AG08396 (cell line): ENCODE measurements at regions not wholly inside any gene's neighbourhood (a gene's known extent, or its start where the extent isn't known, plus 50 kb on each side); places are given as distances from the start of the nearest gene placed in this dataset.
A peak's percentile ranks its signal among the peaks of the same experiment; 100 is the strongest.

ENCODE experiments used
- DNase-seq: peaks from one replicate; pipeline ENCODE4 v3.0.0; 2012; ENCODE audit warnings: low spot score, mixed read lengths

DNA sequence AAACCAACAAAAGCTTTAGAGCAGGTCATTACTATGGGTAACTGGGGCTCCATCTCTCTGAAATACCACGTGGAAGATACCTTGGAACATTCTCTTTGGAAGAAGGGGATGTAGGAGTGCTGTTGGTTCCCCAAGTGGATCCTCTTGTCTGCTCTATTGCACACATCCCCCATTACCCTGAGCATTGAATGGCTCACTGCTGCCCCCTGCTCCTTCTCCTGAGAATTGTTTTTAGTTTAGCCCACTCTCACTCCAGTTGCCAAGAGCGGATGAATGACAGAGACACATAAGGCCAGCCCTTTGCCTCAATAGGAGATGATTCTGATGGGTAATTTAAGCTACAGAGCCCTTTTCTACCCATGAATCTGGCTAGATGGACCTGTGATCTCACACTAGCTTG is 135.6 kb upstream of the SUCLG2 start:
- DNase-seq = peak; percentile 45

DNA sequence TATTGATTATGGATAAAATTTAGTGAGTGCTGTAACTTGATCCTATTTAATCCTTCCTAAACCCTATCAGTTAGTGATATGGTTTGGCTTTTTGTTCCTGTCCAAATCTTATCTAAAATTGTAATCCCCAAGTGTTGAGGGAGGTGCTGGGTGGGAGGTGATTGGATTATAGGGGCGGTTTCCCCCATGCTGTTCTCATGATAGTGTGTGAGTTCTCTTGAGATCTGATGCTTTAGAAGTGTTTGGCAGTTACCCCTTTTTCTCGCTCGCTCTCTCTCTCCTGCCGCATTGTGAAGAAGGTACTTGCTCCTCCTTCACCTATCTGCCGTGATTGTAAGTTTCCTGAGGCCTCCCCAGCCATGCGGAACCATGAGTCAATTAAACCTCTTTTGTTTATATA is 134.0 kb upstream of the SUCLG2 start:
- DNase-seq = no peak

DNA sequence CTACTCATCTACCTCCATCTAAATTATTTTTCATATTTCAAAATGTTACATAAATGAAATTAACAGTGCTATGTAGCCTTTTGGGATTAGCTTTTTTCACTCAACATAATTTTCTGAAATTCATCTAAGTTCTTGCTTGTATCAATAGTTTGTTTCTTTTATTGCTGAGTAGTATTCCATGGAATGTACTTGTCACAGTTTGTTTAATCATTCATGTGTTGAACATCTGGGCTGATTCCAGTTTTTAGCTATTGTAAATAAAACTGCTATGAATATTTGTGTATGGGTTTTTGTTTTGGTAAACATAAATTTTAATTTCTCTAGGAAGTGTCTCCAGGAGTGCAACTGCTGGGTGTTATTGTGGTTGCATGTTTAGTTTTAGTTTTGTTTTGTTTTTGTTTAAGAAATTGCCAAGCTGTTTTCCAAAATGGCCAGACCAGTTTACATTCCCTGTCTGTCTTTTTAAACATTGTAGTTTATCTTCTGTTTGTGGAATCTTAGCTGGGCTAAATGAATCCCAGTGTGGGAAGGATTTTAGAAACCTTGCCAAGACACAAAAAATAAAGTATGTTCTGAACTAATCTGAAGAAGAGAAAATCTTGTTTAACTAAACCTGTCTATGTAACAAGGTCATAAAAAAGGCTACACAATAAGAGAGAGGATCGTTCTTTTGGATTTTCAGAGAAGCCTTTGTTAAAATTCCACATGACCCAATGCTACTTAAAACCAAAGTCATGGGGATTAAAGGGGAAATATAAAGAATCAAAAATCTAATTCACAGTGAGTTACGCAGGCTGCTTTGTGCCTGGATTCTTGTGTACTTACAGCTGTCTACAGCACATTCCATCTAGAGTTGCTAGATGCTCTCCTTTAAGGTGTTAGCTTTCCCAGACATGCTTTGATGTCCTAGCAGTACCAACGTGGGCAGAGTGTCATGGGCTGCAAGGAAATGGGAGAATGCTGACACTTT is 129.2 kb upstream of the SUCLG2 start:
- no peak for DNase-seq

DNA sequence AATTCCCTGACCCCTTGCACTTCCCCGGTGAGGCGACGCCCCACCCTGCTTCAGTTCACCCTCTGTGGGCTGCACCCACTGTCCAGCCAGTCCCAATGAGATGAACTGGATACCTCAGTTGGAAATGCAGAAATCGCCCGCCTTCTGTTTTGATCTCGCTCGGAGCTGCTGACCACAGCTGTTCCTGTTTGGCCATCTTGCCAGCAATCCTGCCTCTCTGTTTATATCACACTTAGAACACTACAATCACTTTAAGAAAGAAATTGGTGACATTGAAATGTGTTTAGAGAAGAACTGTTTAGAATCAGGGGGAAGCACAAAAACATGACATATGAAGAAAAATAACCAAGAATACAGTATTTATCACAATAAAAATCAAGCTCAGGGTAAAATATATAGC is 127.5 kb upstream of the SUCLG2 start:
- no peak for DNase-seq

DNA sequence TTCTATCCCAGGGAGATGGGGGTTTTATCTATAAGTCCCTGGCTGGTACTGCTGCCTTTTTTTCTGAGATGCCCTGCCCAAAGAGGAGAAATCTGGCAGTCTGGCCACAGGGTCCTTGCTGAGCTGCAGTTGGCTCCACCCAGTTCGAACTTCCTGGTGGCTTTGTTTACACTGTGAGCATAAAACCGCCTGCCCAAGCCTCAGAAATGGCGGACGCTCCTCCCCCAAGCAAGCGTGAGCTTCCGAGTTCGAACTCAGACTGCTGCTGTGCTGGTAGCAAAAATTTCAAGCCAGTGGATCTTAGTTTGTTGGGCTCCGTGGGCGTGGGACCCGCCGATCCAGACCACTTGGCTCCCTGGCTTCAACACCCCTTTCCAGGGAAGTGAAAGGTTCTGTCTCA is 126.8 kb upstream of the SUCLG2 start:
- DNase-seq = no peak

DNA sequence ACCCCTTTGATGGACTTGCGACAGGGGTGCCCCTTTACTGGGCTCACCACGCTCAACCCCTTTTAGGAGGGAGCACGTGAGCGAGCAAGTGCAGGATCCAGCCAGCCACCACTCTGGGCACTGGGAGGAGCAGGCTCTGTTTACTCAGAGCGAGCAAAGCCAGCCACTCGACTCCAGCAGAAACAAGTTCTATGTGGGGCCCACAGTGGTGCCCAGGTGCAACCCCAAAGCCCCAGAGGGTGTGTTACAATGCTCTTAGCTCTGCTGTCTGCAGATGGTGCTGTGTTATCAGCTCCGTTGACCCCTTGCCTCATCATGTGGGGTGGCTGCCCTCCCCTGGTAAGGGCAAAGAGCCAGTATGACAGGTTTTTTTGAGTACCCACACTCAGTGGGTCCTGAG is 120.3 kb upstream of the SUCLG2 start:
- no peak for DNase-seq

DNA sequence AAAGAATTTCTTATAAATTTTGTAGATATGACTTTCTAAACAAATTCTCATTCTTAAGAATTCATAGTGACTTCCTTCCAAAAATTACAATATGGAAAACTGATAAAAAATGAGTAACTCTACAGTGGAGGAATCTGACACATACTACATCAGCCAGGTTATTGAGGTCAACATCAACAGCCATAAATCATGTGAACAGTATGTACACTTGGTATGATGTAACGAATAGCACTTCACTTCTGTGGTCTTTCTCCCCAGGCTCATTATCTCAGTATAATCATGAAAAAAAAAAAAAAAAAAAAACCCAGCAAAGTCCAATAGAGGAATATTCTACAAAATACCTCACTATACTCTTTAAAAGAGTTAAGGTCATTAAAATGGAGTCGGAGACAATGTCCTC is 111.2 kb upstream of the SUCLG2 start:
- no peak for DNase-seq

DNA sequence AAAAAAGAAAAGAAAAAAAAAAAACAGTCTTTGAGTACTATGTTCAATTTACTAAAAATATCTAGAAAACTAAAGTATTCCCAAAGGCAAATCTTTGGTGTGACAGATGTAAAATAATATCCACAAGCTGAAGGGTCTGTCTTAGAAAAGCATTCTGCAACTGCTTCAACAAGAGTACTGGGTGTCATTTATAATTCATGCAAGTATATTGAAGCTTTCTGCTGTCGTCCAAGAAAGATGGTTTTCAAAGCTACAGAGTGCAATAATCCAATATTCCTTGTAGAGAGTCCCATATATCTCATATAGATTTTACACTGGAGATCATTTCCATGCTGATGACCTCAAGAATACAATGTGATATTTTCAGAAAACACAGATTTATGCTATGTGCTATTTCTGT is 90.9 kb upstream of the SUCLG2 start:
- no peak for DNase-seq

DNA sequence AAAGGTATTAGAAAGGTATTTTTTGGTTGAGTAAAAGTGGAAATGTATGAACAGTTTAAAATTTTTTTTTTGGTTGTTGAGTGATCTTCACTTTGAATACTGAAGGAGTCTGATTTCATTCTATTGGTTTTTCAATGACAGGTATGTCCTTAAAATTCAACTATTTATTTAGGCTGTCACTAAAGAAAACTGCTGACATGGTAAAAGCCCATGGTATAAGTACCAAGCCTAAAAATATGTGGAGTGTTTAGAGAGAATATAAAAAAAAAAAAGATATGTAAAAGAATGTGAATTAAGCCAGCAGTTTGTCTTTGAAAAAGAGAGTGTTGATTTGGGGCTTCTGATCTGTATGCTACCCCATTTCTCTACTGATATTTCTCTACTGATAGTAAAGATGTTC is 90.3 kb upstream of the SUCLG2 start:
- no peak for DNase-seq

DNA sequence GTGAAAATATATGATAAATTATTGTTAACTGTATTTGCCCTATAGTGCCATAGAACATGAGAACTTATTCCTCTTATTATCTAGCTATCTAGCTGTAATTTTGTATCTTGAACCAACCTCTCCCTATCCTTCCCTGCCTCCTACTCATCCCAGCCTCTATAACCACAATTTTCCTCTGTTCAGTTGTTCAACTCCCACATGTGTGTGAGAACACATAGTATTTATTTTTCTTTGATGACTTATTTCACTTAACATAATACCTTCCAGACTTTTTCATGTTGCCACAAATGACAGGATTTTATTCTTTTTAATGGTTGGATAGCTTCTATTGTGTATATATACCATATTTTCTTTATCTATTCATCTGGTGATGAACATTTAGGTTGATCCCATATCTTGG is 85.4 kb upstream of the SUCLG2 start:
- no peak for DNase-seq

DNA sequence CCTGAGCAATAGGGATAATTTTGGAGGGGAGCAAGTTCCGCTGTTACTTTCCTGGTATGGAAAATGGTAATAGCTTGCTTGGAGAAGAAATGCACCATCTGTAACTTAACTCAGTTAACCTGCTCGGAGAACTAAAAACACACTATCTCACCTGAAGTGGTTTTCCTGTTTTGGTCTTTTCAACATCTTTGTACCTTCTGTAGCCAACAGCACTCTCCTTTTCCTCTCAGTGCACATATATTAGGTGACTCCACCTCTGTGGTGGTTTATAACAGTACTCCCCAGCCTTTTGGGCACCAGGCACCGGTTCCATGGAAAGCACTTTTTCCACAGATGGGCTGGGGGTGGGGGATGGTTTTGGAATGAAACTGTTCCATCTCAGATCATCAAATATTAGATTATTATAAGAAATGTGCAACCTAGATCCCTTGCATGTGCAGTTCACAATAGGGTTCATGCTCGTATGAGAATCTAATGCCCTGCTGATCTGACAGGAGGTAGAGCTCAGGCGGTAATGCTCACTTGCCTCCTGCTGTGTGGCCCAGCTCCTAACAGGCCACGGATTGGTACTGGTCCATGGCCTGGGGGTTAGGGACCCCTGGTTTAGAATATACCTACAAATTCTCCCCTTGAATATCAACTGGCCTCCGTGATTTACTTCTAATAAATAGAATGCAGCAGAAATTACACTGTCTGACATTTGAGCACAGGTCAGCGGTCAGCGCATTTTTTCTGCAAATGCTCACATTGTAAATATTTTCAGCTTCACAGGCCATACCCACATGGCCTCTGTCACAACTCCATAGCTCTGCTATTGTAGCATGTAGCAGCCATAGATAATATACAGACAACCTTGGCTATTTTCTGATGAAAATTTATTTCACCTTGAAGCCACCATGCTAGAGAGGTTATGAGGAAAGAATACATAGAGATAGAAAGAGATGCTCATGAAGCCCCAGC is 83.8 kb upstream of the SUCLG2 start:
- no peak for DNase-seq

DNA sequence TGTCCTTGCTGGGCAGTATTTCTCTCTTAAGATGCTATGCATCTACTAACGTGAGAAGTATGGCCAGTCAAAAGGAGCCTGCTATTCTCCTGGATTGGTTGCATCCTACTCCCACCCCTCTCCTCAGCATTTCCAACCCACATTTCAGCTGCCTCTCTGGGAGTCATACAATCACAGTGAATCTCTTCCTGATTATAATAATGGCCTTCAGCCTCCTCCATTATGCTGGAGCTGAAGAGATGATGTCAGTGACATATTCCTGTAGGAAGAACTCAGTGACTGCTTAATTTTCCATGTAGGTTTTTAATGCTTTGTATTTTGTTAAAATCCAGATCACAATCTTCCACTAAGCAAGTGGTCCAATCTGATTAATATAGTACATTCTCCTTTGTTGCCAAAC is 82.7 kb upstream of the SUCLG2 start:
- DNase-seq = no peak

DNA sequence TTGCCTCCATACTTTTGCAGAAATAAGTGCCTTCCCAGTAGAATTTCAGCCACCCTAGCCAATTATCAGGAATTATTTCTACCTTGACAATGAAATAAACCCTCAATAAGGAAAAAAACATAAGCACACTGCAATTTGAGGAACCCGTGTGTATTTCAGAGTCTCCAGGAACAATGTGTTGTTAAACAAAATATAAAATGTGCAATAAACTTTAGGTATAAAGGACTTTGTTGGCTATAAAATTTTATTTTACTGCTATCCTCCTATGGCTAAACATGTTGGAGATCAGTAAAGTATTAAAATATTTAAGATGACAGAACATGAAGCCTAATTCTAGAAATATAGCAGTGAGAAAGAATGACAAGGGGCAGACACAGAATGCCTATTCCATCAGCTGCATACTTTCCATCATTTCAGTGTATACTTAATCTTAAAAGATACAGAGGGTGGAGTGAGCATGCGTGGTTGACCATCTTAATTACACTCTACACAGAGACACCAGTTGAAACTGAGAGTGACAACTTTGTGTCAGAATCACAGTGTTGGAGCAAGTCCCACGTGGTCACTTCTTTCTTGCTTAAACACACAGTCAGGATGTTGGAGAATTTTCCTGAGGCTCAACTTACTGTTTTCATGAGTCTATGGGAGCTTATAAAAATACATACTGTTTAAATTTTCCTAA is 79.0 kb upstream of the SUCLG2 start:
- DNase-seq = no peak

DNA sequence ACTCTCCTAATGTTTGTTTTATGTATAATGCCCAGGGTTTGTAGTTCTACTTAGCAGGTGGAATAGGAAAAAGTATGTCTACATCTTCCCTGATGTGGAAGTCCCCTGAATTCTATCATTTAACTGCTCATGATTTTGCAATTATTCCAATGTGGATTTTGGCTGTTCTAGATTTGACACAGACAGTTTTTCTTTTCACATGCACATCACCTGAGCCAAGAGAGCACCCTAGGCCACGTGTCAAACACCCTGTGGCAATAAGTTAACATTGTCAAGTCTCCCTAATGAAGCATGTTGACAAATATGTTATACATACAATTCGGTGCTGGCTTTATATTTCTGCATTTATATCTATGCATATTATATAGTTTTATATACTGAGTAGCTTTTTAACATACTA is 70.0 kb upstream of the SUCLG2 start:
- DNase-seq = no peak

DNA sequence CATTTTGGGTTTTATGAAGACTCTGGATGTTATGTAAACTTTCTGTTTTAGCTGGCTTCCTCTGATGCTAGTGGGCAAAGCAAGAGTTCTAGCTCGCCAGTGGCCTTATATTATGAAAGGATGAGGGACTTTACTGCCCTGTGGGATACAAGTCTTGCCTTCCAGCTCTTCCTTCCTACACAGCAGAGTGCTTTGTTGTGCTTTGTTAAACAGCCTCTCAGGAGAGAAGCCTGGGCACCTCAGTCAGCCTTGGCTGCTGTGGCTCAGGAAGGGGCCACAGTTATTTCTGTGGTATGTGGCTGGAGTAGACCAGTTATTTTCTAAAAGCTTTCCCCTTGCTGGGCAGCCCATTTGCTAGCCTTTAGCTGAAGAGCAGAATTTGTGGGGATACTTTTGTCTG is 69.5 kb upstream of the SUCLG2 start:
- no peak for DNase-seq

DNA sequence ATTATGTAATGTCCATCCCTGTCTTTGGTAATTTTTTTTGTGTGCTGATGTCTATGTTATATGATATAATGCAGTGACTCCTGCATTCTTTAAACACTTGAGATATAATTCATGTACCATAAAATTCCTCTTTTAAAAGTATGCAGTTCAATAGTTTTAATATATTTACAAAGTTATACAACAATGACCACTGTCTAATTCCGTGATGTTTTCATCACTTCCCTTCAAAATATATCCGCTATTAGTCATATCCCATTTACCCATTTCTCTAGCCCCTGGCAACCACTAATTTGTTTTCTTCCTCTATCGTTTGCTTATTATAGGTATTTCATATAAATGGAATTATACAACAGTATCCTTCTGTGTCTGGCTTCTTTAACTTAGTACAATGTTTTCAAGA is 64.9 kb upstream of the SUCLG2 start:
- no peak for DNase-seq

DNA sequence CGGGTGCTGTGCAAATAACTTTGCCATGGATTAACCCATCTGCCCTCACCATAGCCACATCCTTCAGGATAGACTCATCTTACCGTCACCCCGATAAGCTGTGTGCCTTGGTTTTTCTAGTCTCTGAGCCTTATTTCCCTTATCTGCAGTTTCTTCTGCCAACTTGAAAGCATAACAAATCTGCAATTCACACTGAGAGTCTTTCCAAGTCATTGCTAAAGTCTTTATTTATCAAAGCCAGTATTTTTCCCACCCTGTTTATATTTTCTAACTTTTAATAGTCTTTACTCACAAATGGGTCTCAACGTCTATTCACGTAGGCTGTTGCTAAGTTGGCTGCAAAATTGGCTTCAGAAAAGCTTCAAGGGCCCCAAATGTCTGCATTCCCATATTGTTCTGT is 61.6 kb upstream of the SUCLG2 start:
- DNase-seq = no peak

DNA sequence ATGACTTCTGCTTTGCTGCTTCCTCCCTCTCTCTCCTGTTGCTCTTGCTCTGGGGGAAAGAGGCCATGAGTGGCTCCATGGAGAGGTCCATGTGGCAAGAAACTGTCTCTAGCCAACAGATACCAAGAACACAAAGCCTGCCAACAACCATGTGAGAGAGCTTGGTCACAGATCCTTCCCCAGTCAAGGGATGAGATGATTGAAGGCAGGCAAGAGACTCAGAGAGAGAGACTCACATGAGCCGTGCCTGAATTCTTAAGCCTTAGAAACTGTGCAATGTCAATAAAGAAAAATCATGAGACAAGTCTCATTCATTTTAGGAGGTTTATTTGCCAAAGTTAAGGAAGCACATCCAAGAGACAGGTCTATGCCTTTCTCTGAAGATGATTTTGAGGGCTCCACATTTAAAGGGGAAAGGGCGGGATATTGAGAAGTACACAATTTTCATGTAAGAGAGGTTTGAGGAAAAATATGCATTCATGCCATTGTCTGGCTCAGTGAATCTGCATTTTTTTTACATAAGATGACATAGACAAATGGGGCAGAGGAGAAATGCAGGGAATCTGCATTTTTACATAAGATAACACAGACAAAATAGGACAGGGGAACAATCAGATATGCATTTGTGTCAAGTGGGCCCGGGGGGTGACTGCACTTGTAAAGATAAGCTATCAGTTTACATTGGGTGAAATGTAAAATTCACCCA is 59.5 kb upstream of the SUCLG2 start:
- no peak for DNase-seq

DNA sequence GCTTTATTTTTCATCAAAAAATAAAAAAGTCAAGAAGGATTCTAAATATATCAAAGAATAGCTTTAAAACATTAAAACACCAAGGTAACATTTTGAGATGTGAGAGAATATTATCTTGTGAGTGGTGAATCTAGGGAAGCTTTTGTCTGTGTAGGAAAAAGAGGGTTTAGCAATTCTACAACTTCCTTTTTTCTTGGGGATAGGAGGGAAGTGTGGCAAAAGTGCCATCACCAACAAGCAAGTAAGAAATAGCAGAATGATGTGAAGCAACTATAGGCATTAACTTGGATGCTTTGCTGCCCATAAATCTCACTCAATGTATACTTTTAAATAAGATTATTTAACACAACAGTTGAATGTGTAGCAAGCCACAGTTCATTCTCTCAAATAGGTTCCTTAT is 57.8 kb upstream of the SUCLG2 start:
- no peak for DNase-seq

DNA sequence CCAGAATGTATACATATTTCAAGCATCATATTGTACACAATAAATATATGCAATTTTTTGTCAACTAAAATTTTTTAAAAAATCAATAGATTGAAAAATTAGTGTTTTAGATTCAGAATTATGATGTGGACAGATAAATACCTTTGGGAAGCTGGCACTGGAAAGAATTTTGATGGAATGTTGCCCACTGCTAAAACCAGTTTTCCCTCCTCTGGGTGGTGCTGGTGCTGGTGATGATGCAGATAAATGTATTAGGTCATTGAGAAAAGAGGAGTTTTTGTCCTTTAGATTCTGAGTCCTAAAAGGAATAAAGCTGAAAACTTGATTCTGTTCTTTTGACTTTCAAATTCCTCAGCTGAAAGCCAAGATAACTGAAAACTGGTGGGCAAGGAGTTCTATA is 56.0 kb upstream of the SUCLG2 start:
- DNase-seq = no peak

DNA sequence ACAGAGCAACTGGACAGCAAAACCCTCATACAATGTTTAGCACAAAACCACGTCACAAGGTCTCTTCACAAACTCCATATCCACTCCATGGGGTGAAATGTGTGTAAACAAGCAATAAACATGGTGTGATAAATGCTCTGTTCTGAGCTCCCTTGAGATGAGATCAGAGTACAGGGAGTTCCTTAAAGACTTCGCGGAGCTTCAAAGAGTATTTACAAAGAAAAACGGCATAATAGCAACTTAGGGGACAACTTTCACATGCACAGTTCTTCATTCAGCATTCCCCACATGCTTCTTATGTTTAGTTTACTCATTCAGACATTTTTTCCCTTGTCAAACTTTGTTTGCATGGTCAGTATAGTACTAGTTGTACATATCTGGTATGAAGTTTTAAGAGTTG is 52.5 kb upstream of the SUCLG2 start:
- DNase-seq = no peak

DNA sequence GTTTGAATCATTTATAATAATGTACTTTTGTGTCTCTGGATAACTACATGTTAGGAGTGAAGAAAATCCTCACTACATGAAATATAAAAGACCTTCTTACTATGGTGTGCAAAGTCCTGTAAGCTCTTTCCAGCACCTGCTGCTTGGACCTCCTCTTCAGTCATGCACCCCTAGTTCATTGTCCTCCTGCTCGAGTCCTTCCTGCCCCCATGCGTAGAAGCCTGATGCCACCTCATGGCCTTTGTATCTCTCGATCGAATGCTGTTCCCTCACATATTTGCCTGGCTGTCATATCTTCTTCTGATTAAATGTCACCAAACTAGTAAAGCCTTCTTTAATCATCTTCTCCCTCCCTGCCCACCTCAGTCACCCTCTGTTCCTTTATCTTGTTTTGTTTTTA is 49.9 kb upstream of the SUCLG2 start:
- DNase-seq = no peak
